ENCODE measurements at regions not wholly inside any gene's neighbourhood (a gene's known extent, or its start where the extent isn't known, plus 50 kb on each side); places are given as distances from the start of the nearest gene placed in this dataset.
"Not testable (repeated sequence)": the region's sequence is repeated elsewhere in the genome, so short reads cannot be mapped to it uniquely, and the experiment has no call there.

DNA sequence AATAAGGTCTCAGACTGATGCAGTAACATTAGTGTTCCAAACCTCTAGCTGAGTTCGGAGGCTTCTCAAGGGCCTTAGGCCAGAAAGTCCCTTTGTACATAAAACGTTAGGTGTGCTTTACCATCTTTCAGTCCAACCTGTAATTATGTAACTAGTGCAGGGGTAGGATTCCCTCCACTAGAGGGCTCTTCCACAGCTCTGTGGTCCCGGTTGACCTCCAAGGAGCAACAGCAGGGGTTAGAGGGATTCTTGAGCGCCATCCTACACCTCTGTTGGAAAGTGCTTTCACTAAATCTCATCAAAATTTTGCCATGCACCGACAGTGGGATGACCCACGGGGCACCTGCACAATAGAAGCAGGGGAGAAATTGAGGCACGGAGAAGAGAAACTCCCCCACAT, 155.8 kb upstream of the LRP1B start:
- DNase-seq (ENCODE audit: low spot score) = no peak
- TF ChIP-seq, protein P1, sequence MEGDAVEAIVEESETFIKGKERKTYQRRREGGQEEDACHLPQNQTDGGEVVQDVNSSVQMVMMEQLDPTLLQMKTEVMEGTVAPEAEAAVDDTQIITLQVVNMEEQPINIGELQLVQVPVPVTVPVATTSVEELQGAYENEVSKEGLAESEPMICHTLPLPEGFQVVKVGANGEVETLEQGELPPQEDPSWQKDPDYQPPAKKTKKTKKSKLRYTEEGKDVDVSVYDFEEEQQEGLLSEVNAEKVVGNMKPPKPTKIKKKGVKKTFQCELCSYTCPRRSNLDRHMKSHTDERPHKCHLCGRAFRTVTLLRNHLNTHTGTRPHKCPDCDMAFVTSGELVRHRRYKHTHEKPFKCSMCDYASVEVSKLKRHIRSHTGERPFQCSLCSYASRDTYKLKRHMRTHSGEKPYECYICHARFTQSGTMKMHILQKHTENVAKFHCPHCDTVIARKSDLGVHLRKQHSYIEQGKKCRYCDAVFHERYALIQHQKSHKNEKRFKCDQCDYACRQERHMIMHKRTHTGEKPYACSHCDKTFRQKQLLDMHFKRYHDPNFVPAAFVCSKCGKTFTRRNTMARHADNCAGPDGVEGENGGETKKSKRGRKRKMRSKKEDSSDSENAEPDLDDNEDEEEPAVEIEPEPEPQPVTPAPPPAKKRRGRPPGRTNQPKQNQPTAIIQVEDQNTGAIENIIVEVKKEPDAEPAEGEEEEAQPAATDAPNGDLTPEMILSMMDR (IDR thresholded peaks at IDR 0.05; ENCODE audit: extremely low read depth, insufficient read depth, missing control alignments) = peak; percentile 41
- in situ Hi-C loops (cut with MboI; ENCODE audit: low pct_unique_long_range_greater_than_20kb, low sequenced_read_pairs, unreplicated experiment) = no loop called here

DNA sequence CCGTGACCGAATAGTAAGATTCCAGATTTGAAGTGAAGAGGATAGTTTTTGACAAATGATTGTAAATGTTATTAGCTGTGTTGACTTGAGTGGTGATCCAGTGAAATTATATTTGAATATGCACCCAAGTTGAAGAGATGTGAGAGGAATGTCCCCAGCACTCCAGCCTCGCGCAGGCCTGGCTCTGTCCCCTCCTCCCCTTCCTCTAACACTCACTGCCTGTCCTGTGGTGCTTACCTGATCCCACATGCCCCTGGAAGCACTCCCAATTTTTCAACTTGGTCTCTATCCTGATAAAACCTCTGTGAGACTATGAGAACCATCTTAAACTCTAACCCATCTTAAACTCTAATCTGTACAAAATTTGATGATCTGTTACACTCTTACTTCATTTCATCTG, 154.7 kb upstream of the LRP1B start:
- no peak for DNase-seq (ENCODE audit: low spot score)
- TF ChIP-seq, protein P1 (IDR thresholded peaks at IDR 0.05; ENCODE audit: extremely low read depth, insufficient read depth, missing control alignments) = no peak
- in situ Hi-C loops (cut with MboI; ENCODE audit: low pct_unique_long_range_greater_than_20kb, low sequenced_read_pairs, unreplicated experiment) = no loop called here

DNA sequence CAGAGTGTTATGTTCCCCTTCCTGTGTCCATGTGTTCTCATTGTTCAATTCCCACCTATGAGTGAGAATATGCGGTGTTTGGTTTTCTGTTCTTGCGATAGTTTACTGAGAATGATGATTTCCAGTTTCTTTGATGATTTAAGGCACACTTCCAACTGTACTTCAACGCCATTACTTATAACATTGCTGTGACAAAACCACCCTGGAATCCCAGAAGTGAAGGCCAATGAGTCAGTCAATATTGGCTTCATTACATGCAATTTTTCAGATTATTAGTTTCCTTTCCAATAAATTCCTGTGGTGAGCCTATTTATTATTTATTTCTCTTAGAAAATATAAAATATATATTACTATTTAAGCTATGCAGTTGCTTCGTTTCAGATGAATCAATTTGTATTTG, 153.5 kb upstream of the LRP1B start:
- DNase-seq (ENCODE audit: low spot score); in situ Hi-C loops (cut with MboI; ENCODE audit: low pct_unique_long_range_greater_than_20kb, low sequenced_read_pairs, unreplicated experiment): not testable (repeated sequence)

DNA sequence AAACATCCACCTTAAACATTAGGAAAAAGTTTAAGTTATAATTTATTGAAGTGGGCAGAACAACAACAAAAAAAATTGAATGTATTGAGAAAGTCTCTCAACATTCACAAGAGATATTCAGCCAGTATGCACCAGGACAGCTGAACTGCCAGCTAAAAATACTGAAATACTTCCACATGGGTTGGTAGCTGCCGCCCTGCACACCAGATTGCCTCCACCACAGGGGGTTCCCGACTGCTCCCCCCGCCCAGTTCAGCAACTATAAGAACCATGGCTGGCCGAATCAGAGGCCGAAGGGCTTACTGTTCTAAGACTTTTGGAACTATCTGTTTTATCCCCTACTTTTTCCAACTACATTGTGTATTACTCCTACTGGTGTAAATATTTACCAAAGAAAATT, 150.0 kb upstream of the LRP1B start:
- no peak for DNase-seq (ENCODE audit: low spot score)
- TF ChIP-seq, protein P1 (IDR thresholded peaks at IDR 0.05; ENCODE audit: extremely low read depth, insufficient read depth, missing control alignments) = no peak
- in situ Hi-C loops (cut with MboI; ENCODE audit: low pct_unique_long_range_greater_than_20kb, low sequenced_read_pairs, unreplicated experiment) = no loop called here

DNA sequence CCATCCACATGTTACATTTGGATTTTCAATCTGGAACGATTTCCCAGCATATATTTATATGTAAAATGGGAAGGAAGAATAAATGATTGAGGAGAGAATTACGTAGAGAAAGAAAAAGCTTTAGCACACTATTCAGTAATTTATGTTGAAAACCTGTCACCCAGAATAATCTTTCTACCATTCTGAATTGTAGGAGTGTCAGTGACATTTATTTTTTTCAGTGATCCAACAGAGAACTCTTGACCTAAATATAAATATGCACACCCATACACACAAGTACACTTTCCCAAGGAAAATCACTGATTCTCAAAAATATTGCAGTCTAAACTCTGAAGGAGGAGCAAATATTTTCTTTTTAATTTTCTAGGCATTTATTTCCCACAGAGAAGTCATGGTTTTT, 140.2 kb upstream of the LRP1B start:
- TF ChIP-seq, protein P1 (IDR thresholded peaks at IDR 0.05; ENCODE audit: extremely low read depth, insufficient read depth, missing control alignments) = no peak
- no peak for DNase-seq (ENCODE audit: low spot score)
- in situ Hi-C loops (cut with MboI; ENCODE audit: low pct_unique_long_range_greater_than_20kb, low sequenced_read_pairs, unreplicated experiment) = no loop called here

DNA sequence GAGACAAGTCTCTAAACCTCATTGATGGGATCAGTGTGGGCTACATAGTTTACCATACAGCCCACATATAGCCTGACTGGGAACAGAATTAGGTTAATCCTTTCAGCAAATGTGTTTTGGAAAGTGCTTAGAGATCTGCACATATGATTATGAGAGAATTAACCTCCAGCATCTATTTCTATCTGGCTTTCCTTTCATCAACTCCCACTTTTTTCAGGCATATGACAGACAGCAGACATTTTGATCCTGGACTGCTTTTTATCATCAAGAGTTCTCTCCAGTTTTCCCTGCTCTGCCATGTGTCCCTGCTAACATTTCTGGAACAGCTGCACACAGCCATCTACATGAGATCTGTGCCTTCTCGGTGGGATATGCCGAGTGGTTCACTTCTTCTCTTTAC, 139.5 kb upstream of the LRP1B start:
- no peak for DNase-seq (ENCODE audit: low spot score)
- in situ Hi-C loops (cut with MboI; ENCODE audit: low pct_unique_long_range_greater_than_20kb, low sequenced_read_pairs, unreplicated experiment) = no loop called here
- TF ChIP-seq, protein P1 (IDR thresholded peaks at IDR 0.05; ENCODE audit: extremely low read depth, insufficient read depth, missing control alignments) = no peak

DNA sequence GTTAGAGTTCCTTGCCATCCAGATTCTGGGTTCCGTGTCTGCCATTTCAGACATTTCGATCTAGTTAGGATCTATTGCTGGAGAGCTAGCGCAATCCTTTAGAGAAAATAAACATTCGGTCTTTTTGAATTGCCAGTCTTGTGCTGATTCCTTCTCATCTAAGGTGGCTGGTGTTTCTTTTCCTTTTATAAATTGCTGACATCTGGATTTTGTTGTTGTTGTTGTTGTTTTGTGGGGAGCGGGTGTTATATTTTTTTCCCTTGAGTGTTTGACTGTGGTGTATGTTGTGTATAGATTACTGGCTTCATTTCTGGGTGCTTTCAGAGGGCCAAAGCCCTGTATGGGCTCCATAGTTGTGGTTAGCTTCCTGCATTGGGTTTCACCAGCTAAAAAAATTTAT, 128.5 kb upstream of the LRP1B start:
- TF ChIP-seq, protein P1 (IDR thresholded peaks at IDR 0.05; ENCODE audit: extremely low read depth, insufficient read depth, missing control alignments) = no peak
- no peak for DNase-seq (ENCODE audit: low spot score)
- in situ Hi-C loops (cut with MboI; ENCODE audit: low pct_unique_long_range_greater_than_20kb, low sequenced_read_pairs, unreplicated experiment) = no loop called here
